Fibroblast of lung (primary cell): ENCODE measurements at regions not wholly inside any gene's neighbourhood (a gene's known extent, or its start where the extent isn't known, plus 50 kb on each side); places are given as distances from the start of the nearest gene placed in this dataset.

Experiments used
- DNase-seq, 2 donors: peaks; one replicate each; pipeline versions ENCODE4 v3.0.0 to v3.0.0-alpha.2; 2010; ENCODE audit warnings: low read depth in 2 of 2
- H2AFZ ChIP-seq: 2 replicates; pipeline ENCODE4 v1.5.1; 2012; ENCODE audit warnings: low read length, control low read depth, inconsistent platforms
- H3K27ac ChIP-seq: 2 replicates; pipeline ENCODE4 v1.5.1; 2011; ENCODE audit warnings: low read length, control low read depth; ENCODE audit not compliant: insufficient read depth
- H3K27me3 ChIP-seq: 2 replicates; pipeline ENCODE4 v1.5.1; 2011; ENCODE audit warnings: mild to moderate bottlenecking, low read length; ENCODE audit not compliant: control insufficient read depth, insufficient read depth
- H3K36me3 ChIP-seq: 2 replicates; pipeline ENCODE4 v1.5.1; 2011; ENCODE audit warnings: low read length; ENCODE audit not compliant: control insufficient read depth, insufficient read depth
- H3K4me1 ChIP-seq: 2 replicates; pipeline ENCODE4 v1.5.1; 2011; ENCODE audit warnings: low read length; ENCODE audit not compliant: control insufficient read depth, insufficient read depth; ENCODE audit errors: extremely low read depth
- H3K4me2 ChIP-seq: 2 replicates; pipeline ENCODE4 v1.5.1; 2011; ENCODE audit warnings: low read length, control low read depth; ENCODE audit not compliant: insufficient read depth; ENCODE audit errors: extremely low read depth
- H3K4me3 ChIP-seq, 4 experiments: fragments of 200-600 bp in 1 of 4; sonication (generic) in 1 of 4; replicated peaks in 1 of 4; 2 replicates each; pipeline ENCODE4 v1.5.1; 2011 to 2016; ENCODE audit warnings: low read length in 4 of 4, low read depth in 3 of 4, mild to moderate bottlenecking in 3 of 4, control low read depth in 2 of 4, inconsistent platforms in 1 of 4, mixed read lengths in 1 of 4; ENCODE audit not compliant: insufficient read depth in 1 of 4; ENCODE audit errors: control extremely low read depth in 1 of 4
- H3K79me2 ChIP-seq: 2 replicates; pipeline ENCODE4 v1.5.1; 2012; ENCODE audit warnings: mild to moderate bottlenecking, low read length, inconsistent platforms; ENCODE audit not compliant: control insufficient read depth, insufficient read depth
- H3K9ac ChIP-seq: 2 replicates; pipeline ENCODE4 v1.5.1; 2011; ENCODE audit warnings: mild to moderate bottlenecking, low read length, control low read depth; ENCODE audit not compliant: insufficient read depth
- H3K9me3 ChIP-seq: 2 replicates; pipeline ENCODE4 v1.5.1; 2012; ENCODE audit warnings: low read depth, low read length; ENCODE audit not compliant: control insufficient read depth, insufficient read depth
- H4K20me1 ChIP-seq: 2 replicates; pipeline ENCODE4 v1.5.1; 2011; ENCODE audit warnings: low read length; ENCODE audit not compliant: control insufficient read depth, insufficient read depth; ENCODE audit errors: extremely low read depth
- EZH2 ChIP-seq: IDR thresholded peaks from 2 replicates; pipeline ENCODE4 v1.5.1; 2012; ENCODE audit warnings: low read length, control low read depth, mild to moderate bottlenecking; ENCODE audit errors: missing control alignments
- TF ChIP-seq, protein P1 (sequence below), 2 donors: IDR thresholded peaks in 1 of 2; conservative IDR thresholded peaks in 1 of 2; 1 replicate in 1 of 2; 2 replicates in 1 of 2; pipeline ENCODE4 v1.5.1; 2011 to 2012; ENCODE audit warnings: low read length in 2 of 2, control low read depth in 1 of 2, inconsistent platforms in 1 of 2, low read depth in 1 of 2, mild to moderate bottlenecking in 1 of 2

DNA sequence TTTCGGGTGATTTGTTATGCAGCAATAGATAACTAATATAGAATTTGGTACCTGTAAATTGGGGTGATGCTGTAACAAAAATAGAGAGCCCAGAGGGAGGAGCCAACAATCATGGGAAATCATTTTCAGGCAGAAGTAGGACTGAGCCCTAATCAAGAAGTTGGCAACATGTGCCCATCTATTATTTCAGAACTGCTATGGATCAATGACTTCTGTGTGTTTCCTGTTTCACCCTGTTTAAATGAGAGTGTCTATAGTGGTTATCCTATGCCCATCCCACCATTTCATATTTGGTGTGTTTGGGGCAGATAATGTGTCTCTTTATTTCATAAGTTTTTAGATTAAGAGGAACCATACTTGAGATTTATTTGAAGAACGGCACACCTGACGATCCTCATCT, 330.8 kb upstream of the CITED2 start:
- no peaks in the 10 kb centered on the region for H3K79me2 ChIP-seq
- no peaks in the 10 kb centered on the region for H4K20me1 ChIP-seq
- no peaks in the 10 kb centered on the region for H3K9me3 ChIP-seq
- no peaks in the 10 kb centered on the region for H3K27me3 ChIP-seq
- no peak overlapping the region for H2AFZ ChIP-seq
- H3K4me3 ChIP-seq = no peak overlapping the region
- no peak overlapping the region for H3K27ac ChIP-seq
- no peaks in the 10 kb centered on the region for H3K36me3 ChIP-seq
- no peak overlapping the region for H3K4me2 ChIP-seq
- TF ChIP-seq EZH2 = no peak
- TF ChIP-seq, protein P1, sequence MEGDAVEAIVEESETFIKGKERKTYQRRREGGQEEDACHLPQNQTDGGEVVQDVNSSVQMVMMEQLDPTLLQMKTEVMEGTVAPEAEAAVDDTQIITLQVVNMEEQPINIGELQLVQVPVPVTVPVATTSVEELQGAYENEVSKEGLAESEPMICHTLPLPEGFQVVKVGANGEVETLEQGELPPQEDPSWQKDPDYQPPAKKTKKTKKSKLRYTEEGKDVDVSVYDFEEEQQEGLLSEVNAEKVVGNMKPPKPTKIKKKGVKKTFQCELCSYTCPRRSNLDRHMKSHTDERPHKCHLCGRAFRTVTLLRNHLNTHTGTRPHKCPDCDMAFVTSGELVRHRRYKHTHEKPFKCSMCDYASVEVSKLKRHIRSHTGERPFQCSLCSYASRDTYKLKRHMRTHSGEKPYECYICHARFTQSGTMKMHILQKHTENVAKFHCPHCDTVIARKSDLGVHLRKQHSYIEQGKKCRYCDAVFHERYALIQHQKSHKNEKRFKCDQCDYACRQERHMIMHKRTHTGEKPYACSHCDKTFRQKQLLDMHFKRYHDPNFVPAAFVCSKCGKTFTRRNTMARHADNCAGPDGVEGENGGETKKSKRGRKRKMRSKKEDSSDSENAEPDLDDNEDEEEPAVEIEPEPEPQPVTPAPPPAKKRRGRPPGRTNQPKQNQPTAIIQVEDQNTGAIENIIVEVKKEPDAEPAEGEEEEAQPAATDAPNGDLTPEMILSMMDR (conservative IDR thresholded peaks at IDR 0.05 in 1 of 2, IDR thresholded peaks at IDR 0.05 in 1 of 2; ENCODE audit: low read depth in 1 of 2, low read length in 2 of 2) = no peak
- no peak overlapping the region for H3K9ac ChIP-seq
- H3K4me1 ChIP-seq = peaks cover 9% of the 10 kb centered on the region
- DNase-seq = no peak

DNA sequence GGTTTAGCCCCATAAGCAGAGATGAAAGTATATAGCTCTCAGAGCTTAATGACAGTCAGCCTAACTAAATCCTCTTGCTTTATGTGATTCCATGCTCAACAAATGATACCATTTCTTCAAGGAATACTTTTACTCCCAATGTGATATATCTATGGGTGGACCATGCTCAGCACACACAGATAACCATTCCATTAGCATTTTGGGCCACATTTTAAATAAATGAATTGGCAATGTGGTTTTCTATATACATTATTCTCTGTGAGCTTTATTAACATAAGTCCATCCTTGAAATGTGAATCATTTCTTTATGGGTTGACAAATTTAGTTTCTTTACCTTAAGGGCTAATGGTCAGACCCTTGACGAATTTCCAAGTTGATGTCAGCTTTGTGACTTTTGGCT, 329.3 kb upstream of the CITED2 start:
- DNase-seq = no peak
- H3K79me2 ChIP-seq = no peaks in the 10 kb centered on the region
- no peak overlapping the region for H3K27ac ChIP-seq
- TF ChIP-seq, protein P1 (conservative IDR thresholded peaks at IDR 0.05 in 1 of 2, IDR thresholded peaks at IDR 0.05 in 1 of 2; ENCODE audit: low read depth in 1 of 2, low read length in 2 of 2) = no peak
- TF ChIP-seq EZH2 = no peak
- no peak overlapping the region for H2AFZ ChIP-seq
- H3K4me1 ChIP-seq = peaks cover 7% of the 10 kb centered on the region
- H3K9ac ChIP-seq = no peak overlapping the region
- no peak overlapping the region for H3K4me3 ChIP-seq
- H4K20me1 ChIP-seq = no peaks in the 10 kb centered on the region
- H3K4me2 ChIP-seq = no peak overlapping the region
- H3K36me3 ChIP-seq = no peaks in the 10 kb centered on the region
- no peaks in the 10 kb centered on the region for H3K9me3 ChIP-seq
- no peaks in the 10 kb centered on the region for H3K27me3 ChIP-seq

DNA sequence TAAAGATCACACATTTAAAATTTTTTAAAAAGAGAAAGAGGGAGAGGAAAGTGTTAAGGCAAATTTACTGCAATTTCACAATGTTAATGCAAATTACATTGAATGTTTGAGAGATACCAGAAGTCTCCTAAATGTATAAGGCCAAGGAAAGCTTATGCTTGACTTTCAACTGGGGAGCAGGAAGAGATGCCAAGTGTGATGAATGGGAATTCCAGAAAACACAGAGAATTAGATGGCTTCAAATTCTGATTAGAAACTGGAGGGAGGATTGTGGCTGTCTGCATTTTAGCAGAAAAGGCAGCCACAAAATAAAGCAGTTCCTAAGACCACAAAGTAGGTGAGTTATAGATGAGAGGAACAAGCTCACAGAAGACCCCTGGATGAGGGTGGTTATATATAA, 328.3 kb upstream of the CITED2 start:
- Histone ChIP-seq H2AFZ (no peak overlapping the region), H3K4me2 (no peak overlapping the region), H3K79me2 (no peaks in the 10 kb centered on the region), H3K9me3 (no peaks in the 10 kb centered on the region), H3K27ac (no peak overlapping the region), H3K9ac (no peak overlapping the region), H3K27me3 (no peaks in the 10 kb centered on the region), H3K36me3 (no peaks in the 10 kb centered on the region), H4K20me1 (no peaks in the 10 kb centered on the region), H3K4me3 (no peak overlapping the region), H3K4me1 (no peaks in the 10 kb centered on the region)
- no peak for DNase-seq
- TF ChIP-seq EZH2 = no peak
- TF ChIP-seq, protein P1 (conservative IDR thresholded peaks at IDR 0.05 in 1 of 2, IDR thresholded peaks at IDR 0.05 in 1 of 2; ENCODE audit: low read depth in 1 of 2, low read length in 2 of 2) = no peak
